GM19397 (cell line): ENCODE measurements at regions not wholly inside any gene's neighbourhood (a gene's known extent, or its start where the extent isn't known, plus 50 kb on each side); places are given as distances from the start of the nearest gene placed in this dataset.

Experiments
- ATAC-seq: cut with Tn5 transposase; IDR thresholded peaks from one replicate; pipeline ENCODE4 v1.9.1; 2021; ENCODE audit warnings: mild to moderate bottlenecking, moderate library complexity; ENCODE audit not compliant: unreplicated experiment

GRCh38 chr18:78129260-78129659 is 850.4 kb upstream of the SALL3 start:
- ATAC-seq, result no peak

- no peak for ATAC-seq
Observed at GRCh38 chr18:78130232-78131195, 849.1 kb upstream of the SALL3 start.

- no peak for ATAC-seq
Observed at GRCh38 chr18:78133729-78134128, 845.9 kb upstream of the SALL3 start.

GRCh38 chr18:78136986-78137385 is 842.6 kb upstream of the SALL3 start:
- no peak for ATAC-seq

- no peak for ATAC-seq
Observed at GRCh38 chr18:78138983-78139496, 840.6 kb upstream of the SALL3 start.

GRCh38 chr18:78140294-78140693 is 839.3 kb upstream of the SALL3 start:
- no peak for ATAC-seq

- ATAC-seq, result no peak
Observed at GRCh38 chr18:78144669-78145068, 834.9 kb upstream of the SALL3 start.

- ATAC-seq, result no peak
Observed at GRCh38 chr18:78145096-78145495, 834.5 kb upstream of the SALL3 start.

- ATAC-seq, result no peak
Observed at GRCh38 chr18:78146136-78147085, 833.2 kb upstream of the SALL3 start.

GRCh38 chr18:78150590-78150989 is 829.0 kb upstream of the SALL3 start:
- no peak for ATAC-seq

GRCh38 chr18:78151234-78151633 is 828.4 kb upstream of the SALL3 start:
- no peak for ATAC-seq

GRCh38 chr18:78151948-78152725 is 827.5 kb upstream of the SALL3 start:
- no peak for ATAC-seq

- no peak for ATAC-seq
Observed at GRCh38 chr18:78153362-78153761, 826.3 kb upstream of the SALL3 start.

- ATAC-seq, result no peak
Observed at GRCh38 chr18:78154444-78154843, 825.2 kb upstream of the SALL3 start.

GRCh38 chr18:78154853-78155252 is 824.8 kb upstream of the SALL3 start:
- ATAC-seq, result no peak

- ATAC-seq, result no peak
Observed at GRCh38 chr18:78156466-78156865, 823.2 kb upstream of the SALL3 start.

- ATAC-seq, result no peak
Observed at GRCh38 chr18:78158943-78159342, 820.7 kb upstream of the SALL3 start.

- no peak for ATAC-seq
Observed at GRCh38 chr18:78159397-78159796, 820.2 kb upstream of the SALL3 start.

GRCh38 chr18:78160961-78161656 is 818.5 kb upstream of the SALL3 start:
- no peak for ATAC-seq

- ATAC-seq, result no peak
Observed at GRCh38 chr18:78165525-78165924, 814.1 kb upstream of the SALL3 start.
